H1 (cell line): ENCODE measurements at regions not wholly inside any gene's neighbourhood (a gene's known extent, or its start where the extent isn't known, plus 50 kb on each side); places are given as distances from the start of the nearest gene placed in this dataset.

Experiments
- CTCF ChIA-PET: fragments of 300-600 bp; sonication (Branson Sonifier 250); formaldehyde crosslinking; loops from one replicate; lab custom pipeline; 2021; ENCODE audit not compliant: partially characterized antibody; lab: Charles Lee
- POLR2A ChIA-PET: fragments of 300-600 bp; sonication (Branson Sonifier 250); formaldehyde crosslinking; loops from one replicate; lab custom pipeline; 2021; ENCODE audit warnings: inconsistent platforms; ENCODE audit not compliant: partially characterized antibody; lab: Charles Lee
- DNase-seq, 2 experiments: peaks; one replicate each; pipeline versions ENCODE4 v3.0.0 to v3.0.0-alpha.2; 2010 to 2022; ENCODE audit warnings: low spot score in 2 of 2, low read depth in 1 of 2, mixed read lengths in 1 of 2
- FAIRE-seq: peaks from 2 replicates; lab custom pipeline; 2011; peaks lifted over from hg19 to GRCh38; lab: Jason Lieb, UNC
- H2AFZ ChIP-seq: 2 replicates; pipeline ENCODE4 v1.8.1; 2012; ENCODE audit warnings: low read length, inconsistent platforms
- H2AK5ac ChIP-seq: 2 replicates; pipeline ENCODE4 v1.6.1; 2013; ENCODE audit warnings: low read depth, low read length
- H2BK120ac ChIP-seq: replicated peaks from 2 replicates; pipeline ENCODE3; 2013; ENCODE audit warnings: low read depth, low read length, inconsistent platforms
- H2BK12ac ChIP-seq: 2 replicates; pipeline ENCODE4 v1.6.1; 2013; ENCODE audit warnings: low read depth, low read length
- H2BK15ac ChIP-seq: 2 replicates; pipeline ENCODE4 v1.6.1; 2013; ENCODE audit warnings: low read length
- H2BK20ac ChIP-seq: 2 replicates; pipeline ENCODE4 v1.6.1; 2013; ENCODE audit warnings: low read length
- H2BK5ac ChIP-seq: 2 replicates; pipeline ENCODE4 v1.6.1; 2013; ENCODE audit warnings: low read depth, low read length
- H3K14ac ChIP-seq: 2 replicates; pipeline ENCODE4 v1.6.1; 2013; ENCODE audit warnings: inconsistent platforms; ENCODE audit not compliant: insufficient read length
- H3K18ac ChIP-seq: 2 replicates; pipeline ENCODE4 v1.6.1; 2013; ENCODE audit warnings: low read length; ENCODE audit errors: extremely low read depth
- H3K23ac ChIP-seq: 2 replicates; pipeline ENCODE4 v1.6.1; 2013; ENCODE audit warnings: inconsistent platforms; ENCODE audit not compliant: insufficient read length
- H3K23me2 ChIP-seq: 2 replicates; pipeline ENCODE4 v1.6.1; 2013; ENCODE audit warnings: low read depth, low read length
- H3K27ac ChIP-seq: 2 replicates; pipeline ENCODE4 v1.6.1; 2011; ENCODE audit warnings: low read depth, low read length, inconsistent platforms
- H3K27me3 ChIP-seq, 4 experiments: replicated peaks in 1 of 4; 1 replicate in 1 of 4; 2 replicates in 3 of 4; pipeline versions ENCODE4 v1.6.1 to v1.8.1; 2011 to 2013; ENCODE audit warnings: low read length in 3 of 4, mild to moderate bottlenecking in 3 of 4, inconsistent platforms in 2 of 4, mixed read lengths in 2 of 4, moderate library complexity in 1 of 4; ENCODE audit not compliant: control insufficient read depth in 3 of 4, insufficient read depth in 3 of 4; ENCODE audit errors: extremely low read depth in 1 of 4
- H3K36me3 ChIP-seq, 4 experiments: 2 replicates each; pipeline versions ENCODE4 v1.6.1 to v1.8.1; 2011 to 2013; ENCODE audit warnings: mild to moderate bottlenecking in 4 of 4, low read length in 3 of 4, moderate library complexity in 2 of 4, control low read depth in 1 of 4, inconsistent platforms in 1 of 4; ENCODE audit not compliant: insufficient read depth in 4 of 4, control insufficient read depth in 2 of 4
- H3K4ac ChIP-seq: replicated peaks from 2 replicates; pipeline ENCODE3; 2013; ENCODE audit warnings: low read length, low read depth, mixed read lengths, inconsistent platforms; ENCODE audit not compliant: insufficient read length
- H3K4me1 ChIP-seq, 4 experiments: replicated peaks in 1 of 4; 1 replicate in 1 of 4; 2 replicates in 3 of 4; pipeline versions ENCODE4 v1.6.1 to v1.8.1; 2011 to 2013; ENCODE audit warnings: low read length in 3 of 4, inconsistent platforms in 2 of 4, mixed read lengths in 1 of 4; ENCODE audit not compliant: insufficient read depth in 4 of 4, control insufficient read depth in 3 of 4
- H3K4me2 ChIP-seq, 2 experiments: 2 replicates each; pipeline versions ENCODE4 v1.6.1 to v1.8.1; 2011 to 2013; ENCODE audit warnings: low read depth in 2 of 2, low read length in 2 of 2, control low read depth in 1 of 2, inconsistent platforms in 1 of 2, mild to moderate bottlenecking in 1 of 2; ENCODE audit not compliant: insufficient read depth in 1 of 2
- H3K4me3 ChIP-seq, 4 experiments: fragments of 200-600, 300-600 bp in 1 of 4; sonication (generic), shearing (Covaris generic), sonication (Bioruptor Twin) in 1 of 4; 2 replicates each; pipeline versions ENCODE4 v1.5.1 to v1.8.1; 2011 to 2016; ENCODE audit warnings: low read length in 4 of 4, low read depth in 3 of 4, control low read depth in 2 of 4, inconsistent platforms in 2 of 4, mild to moderate bottlenecking in 2 of 4, mixed read lengths in 1 of 4, moderate library complexity in 1 of 4; ENCODE audit not compliant: insufficient read depth in 2 of 4; ENCODE audit errors: extremely low read depth in 1 of 4
- H3K56ac ChIP-seq: replicated peaks from 2 replicates; pipeline ENCODE3; 2013; ENCODE audit warnings: low read depth, mild to moderate bottlenecking, mixed read lengths, low read length, inconsistent platforms; ENCODE audit not compliant: insufficient read length
- H3K79me1 ChIP-seq: 2 replicates; pipeline ENCODE4 v1.6.1; 2013; ENCODE audit warnings: low read depth, low read length, control low read depth
- H3K79me2 ChIP-seq, 2 experiments: 2 replicates each; pipeline versions ENCODE4 v1.6.1 to v1.8.1; 2012 to 2013; ENCODE audit warnings: low read length in 2 of 2, mild to moderate bottlenecking in 2 of 2, inconsistent platforms in 1 of 2; ENCODE audit not compliant: insufficient read depth in 2 of 2, control insufficient read depth in 1 of 2
- H3K9ac ChIP-seq, 4 experiments: replicated peaks in 1 of 4; 1 replicate in 1 of 4; 2 replicates in 3 of 4; pipeline versions ENCODE4 v1.6.1 to v1.8.1; 2011 to 2013; ENCODE audit warnings: low read depth in 3 of 4, low read length in 3 of 4, control low read depth in 2 of 4, mild to moderate bottlenecking in 2 of 4, moderate library complexity in 2 of 4, inconsistent platforms in 1 of 4; ENCODE audit errors: extremely low read depth in 1 of 4
- H3K9me3 ChIP-seq, 2 experiments: 2 replicates each; pipeline versions ENCODE4 v1.6.1 to v1.8.1; 2012 to 2013; ENCODE audit warnings: mild to moderate bottlenecking in 2 of 2, moderate library complexity in 2 of 2, control low read depth in 1 of 2, inconsistent platforms in 1 of 2, low read depth in 1 of 2, low read length in 1 of 2, mixed read lengths in 1 of 2; ENCODE audit not compliant: insufficient read depth in 2 of 2
- H4K20me1 ChIP-seq, 2 experiments: replicated peaks in 1 of 2; 2 replicates each; pipeline versions ENCODE3 to v1.8.1; 2011 to 2013; ENCODE audit warnings: inconsistent platforms in 2 of 2, low read length in 2 of 2, mild to moderate bottlenecking in 1 of 2; ENCODE audit not compliant: insufficient read depth in 2 of 2, control insufficient read depth in 1 of 2
- H4K5ac ChIP-seq: 2 replicates; pipeline ENCODE4 v1.6.1; 2013; ENCODE audit warnings: low read length, low read depth, mixed read lengths, inconsistent platforms; ENCODE audit not compliant: insufficient read length
- H4K8ac ChIP-seq: 2 replicates; pipeline ENCODE4 v1.8.0; 2013; ENCODE audit warnings: mild to moderate bottlenecking, moderate library complexity, low read length, inconsistent platforms; ENCODE audit not compliant: insufficient read depth; ENCODE audit errors: extremely low read depth
- H4K91ac ChIP-seq: replicated peaks from 2 replicates; pipeline ENCODE3; 2013; ENCODE audit warnings: low read length, mixed read lengths, inconsistent platforms; ENCODE audit not compliant: insufficient read length
- ATF2 ChIP-seq: IDR thresholded peaks from 2 replicates; pipeline ENCODE4 v1.6.1; 2012; ENCODE audit warnings: low read length, inconsistent platforms
- ATF3 ChIP-seq: IDR thresholded peaks from 2 replicates; pipeline ENCODE4 v1.6.1; 2011; ENCODE audit warnings: low read depth, mild to moderate bottlenecking, low read length; ENCODE audit not compliant: insufficient read depth
- BCL11A ChIP-seq, 2 experiments: IDR thresholded peaks; one replicate each; pipeline ENCODE4 v1.6.1; 2011; ENCODE audit warnings: low read depth in 2 of 2, low read length in 2 of 2, mild to moderate bottlenecking in 2 of 2
- CBX5 ChIP-seq: fragments of 300-800, 300-1000 bp; sonication (generic); IDR thresholded peaks from 2 replicates; pipeline ENCODE4 v1.7.1; 2016; ENCODE audit warnings: antibody characterized with exemption, low read length, low read depth
- CBX8 ChIP-seq: fragments of 300-800, 300-1000 bp; sonication (generic); IDR thresholded peaks from 2 replicates; pipeline ENCODE4 v1.7.1; 2016; ENCODE audit warnings: low read depth, low read length, borderline replicate concordance
- EP300 ChIP-seq, 2 experiments: IDR thresholded peaks; 1 replicate in 1 of 2; 2 replicates in 1 of 2; pipeline ENCODE4 v1.6.1; 2011 to 2012; ENCODE audit warnings: low read depth in 2 of 2, low read length in 2 of 2, mild to moderate bottlenecking in 2 of 2, borderline replicate concordance in 1 of 2, inconsistent platforms in 1 of 2, moderate library complexity in 1 of 2
- EZH2 ChIP-seq: fragments of 200-600 bp; sonication (generic); IDR thresholded peaks from 2 replicates; pipeline ENCODE4 v1.7.1; 2012; ENCODE audit warnings: low read depth, mild to moderate bottlenecking, moderate library complexity, low read length, inconsistent platforms; ENCODE audit not compliant: severe bottlenecking
- GTF2F1 ChIP-seq: IDR thresholded peaks from 2 replicates; pipeline ENCODE4 v1.6.1; 2012; ENCODE audit warnings: low read depth, low read length, improper control_type of control experiment, borderline replicate concordance
- NRF1 ChIP-seq: IDR thresholded peaks from 2 replicates; pipeline ENCODE4 v1.6.1; 2011; ENCODE audit warnings: mild to moderate bottlenecking, low read depth, low read length, improper control_type of control experiment
- SP1 ChIP-seq: IDR thresholded peaks from 2 replicates; pipeline ENCODE4 v1.6.1; 2011; ENCODE audit warnings: low read depth, low read length
- SRF ChIP-seq: IDR thresholded peaks from 2 replicates; pipeline ENCODE4 v1.6.1; 2011; ENCODE audit warnings: mild to moderate bottlenecking, low read depth, low read length, moderate library complexity
- SUZ12 ChIP-seq: fragments of 200-600 bp; sonication (generic); IDR thresholded peaks from 2 replicates; pipeline ENCODE4 v1.6.1; 2012; ENCODE audit warnings: mild to moderate bottlenecking, inconsistent platforms, low read length, moderate library complexity, mixed read lengths
- ZNF274 ChIP-seq: IDR thresholded peaks from 2 replicates; pipeline ENCODE4 v1.7.0; 2012; ENCODE audit warnings: low read length, borderline replicate concordance; ENCODE audit errors: extremely low read depth
- WGBS, 2 experiments: shearing (Covaris generic) in 1 of 2; methylation state at CpG; one replicate each; pipeline versions ENCODE4 v1.1.6 to v1.1.7; 2013 to 2015; ENCODE audit warnings: low lambda C conversion rate in 2 of 2, mixed read lengths in 2 of 2, inconsistent platforms in 1 of 2, low coverage in 1 of 2, missing lambda C conversion rate in 1 of 2; ENCODE audit not compliant: insufficient replicate concordance in 2 of 2, insufficient coverage in 1 of 2, insufficient read length in 1 of 2; ENCODE audit errors: extremely low coverage in 1 of 2, missing lambda C conversion rate in 1 of 2; 5-methylcytosine and 5-hydroxymethylcytosine counted together

GRCh38 chr6:163754866-163755265 lies 340.3 kb downstream of the QKI start:
- no peaks in the 10 kb centered on the region for H3K9me3 ChIP-seq
- ChIA-PET POLR2A (no interaction called here), CTCF (no interaction called here)
- 87% methylated on average over 5 of the region's 5 CpGs; no CpG with 5 or more reads in 1 of the 2 experiments for WGBS, 2 experiments
- no peak overlapping the region for H3K4ac ChIP-seq
- peaks cover 0 to 4% (median 1%) of the 10 kb centered on the region in 4 experiments; a peak in 2 of 7 replicates for H3K4me1 ChIP-seq
- no peak overlapping the region for H3K56ac ChIP-seq
- no peaks in the 10 kb centered on the region for H3K23me2 ChIP-seq
- no peak overlapping the region for H2BK20ac ChIP-seq
- no peak overlapping the region for H4K8ac ChIP-seq
- no peak overlapping the region for H3K18ac ChIP-seq
- H3K4me3 ChIP-seq, result no peak overlapping the region
- H4K5ac ChIP-seq, result no peak overlapping the region
- H3K79me2 ChIP-seq, result no peaks in the 10 kb centered on the region
- H4K91ac ChIP-seq, result no peak overlapping the region
- DNase-seq, result no peak
- H3K4me2 ChIP-seq, result no peak overlapping the region
- H2AFZ ChIP-seq, result no peak overlapping the region
- H3K14ac ChIP-seq, result no peak overlapping the region
- no peak for FAIRE-seq
- no peak overlapping the region for H3K27ac ChIP-seq
- no peak overlapping the region for H2BK15ac ChIP-seq
- no peaks in the 10 kb centered on the region for H3K27me3 ChIP-seq
- H2BK5ac ChIP-seq, result no peak overlapping the region
- no peak overlapping the region for H2AK5ac ChIP-seq
- no peak overlapping the region for H3K23ac ChIP-seq
- H3K79me1 ChIP-seq, result no peaks in the 10 kb centered on the region
- H3K36me3 ChIP-seq, result no peaks in the 10 kb centered on the region
- no peak overlapping the region for H2BK120ac ChIP-seq
- no peak overlapping the region for H2BK12ac ChIP-seq
- H4K20me1 ChIP-seq, result no peaks in the 10 kb centered on the region
- no peak overlapping the region for H3K9ac ChIP-seq
- TF ChIP-seq BCL11A (IDR thresholded peaks at IDR 0.05; ENCODE audit: low read depth in 2 of 2, low read length in 2 of 2) (no peak), ATF2 (no peak), GTF2F1 (no peak), SUZ12 (no peak), SP1 (no peak), ZNF274 (no peak), CBX8 (no peak), NRF1 (no peak), EP300 (IDR thresholded peaks at IDR 0.05; ENCODE audit: borderline replicate concordance in 1 of 2, low read depth in 2 of 2, low read length in 2 of 2) (no peak), ATF3 (no peak), SRF (no peak), EZH2 (no peak), CBX5 (no peak)
